Ascending aorta (tissue), 2 donors: ENCODE measurements at regions not wholly inside any gene's neighbourhood (a gene's known extent, or its start where the extent isn't known, plus 50 kb on each side); places are given as distances from the start of the nearest gene placed in this dataset.

Source experiments
- DNase-seq, 2 donors: peaks; one replicate each; pipeline ENCODE4 v3.0.0-alpha.2; 2019; ENCODE audit warnings: low spot score in 2 of 2
- H3K27ac ChIP-seq, 2 donors: fragments of 200-600 bp; sonication (generic); one replicate each; pipeline ENCODE4 v1.5.1; 2016 to 2017; ENCODE audit warnings: mild to moderate bottlenecking in 1 of 2
- H3K27me3 ChIP-seq: fragments of 200-600 bp; sonication (generic); one replicate; pipeline ENCODE4 v1.5.1; 2017
- H3K36me3 ChIP-seq, 2 donors: fragments of 200-600 bp; sonication (generic); one replicate each; pipeline ENCODE4 v1.5.1; 2016
- H3K4me1 ChIP-seq, 2 donors: fragments of 200-600 bp; sonication (generic); one replicate each; pipeline ENCODE4 v1.5.1; 2016 to 2017; ENCODE audit warnings: mild to moderate bottlenecking in 1 of 2
- H3K4me3 ChIP-seq, 2 donors: fragments of 200-600 bp; sonication (generic); one replicate each; pipeline ENCODE4 v1.5.1; 2016 to 2017; ENCODE audit warnings: mild to moderate bottlenecking in 1 of 2
- H3K9me3 ChIP-seq, 2 donors: fragments of 200-600 bp; sonication (generic); one replicate each; pipeline ENCODE4 v1.5.1; 2016
- CTCF ChIP-seq, 3 experiments: fragments of 200-600 bp in 2 of 3; fragments of 450-650 bp in 1 of 3; sonication (generic) in 2 of 3; IDR thresholded peaks; one replicate each; pipeline ENCODE4 v1.5.1; 2016 to 2019; ENCODE audit warnings: antibody characterized with exemption in 3 of 3, mild to moderate bottlenecking in 1 of 3, moderate library complexity in 1 of 3
- intact Hi-C: fragments of 100-400 bp; cut with DNase I; formaldehyde crosslinking; loops from one replicate; pipeline ENCODE4 v1.15.1; 2023

GRCh38 chr7:70942791-70943190 lies 189.2 kb upstream of the GALNT17 start:
- TF ChIP-seq CTCF (IDR thresholded peaks at IDR 0.05): no peak
- intact Hi-C loops: no loop called here
- Histone ChIP-seq H3K9me3 (no peaks in the 10 kb centered on the region), H3K27me3 (no peaks in the 10 kb centered on the region), H3K4me3 (no peak overlapping the region), H3K4me1 (no peaks in the 10 kb centered on the region), H3K27ac (no peak overlapping the region), H3K36me3 (no peaks in the 10 kb centered on the region)
- no peak for DNase-seq

GRCh38 chr7:70944516-70944915 lies 187.4 kb upstream of the GALNT17 start:
- no peaks in the 10 kb centered on the region for H3K9me3 ChIP-seq
- DNase-seq: no peak
- no peaks in the 10 kb centered on the region for H3K27me3 ChIP-seq
- H3K4me3 ChIP-seq: no peak overlapping the region
- intact Hi-C loops: no loop called here
- no peak overlapping the region for H3K27ac ChIP-seq
- no peak for TF ChIP-seq CTCF (IDR thresholded peaks at IDR 0.05)
- H3K36me3 ChIP-seq: no peaks in the 10 kb centered on the region
- H3K4me1 ChIP-seq: no peaks in the 10 kb centered on the region

- no peaks in the 10 kb centered on the region for H3K27me3 ChIP-seq
- H3K9me3 ChIP-seq: no peaks in the 10 kb centered on the region
- no peak for DNase-seq
- H3K36me3 ChIP-seq: no peaks in the 10 kb centered on the region
- H3K4me1 ChIP-seq: no peaks in the 10 kb centered on the region
- no peak for TF ChIP-seq CTCF (IDR thresholded peaks at IDR 0.05)
- H3K27ac ChIP-seq: no peak overlapping the region
- intact Hi-C loops: no loop called here
- no peak overlapping the region for H3K4me3 ChIP-seq
Observed at GRCh38 chr7:70947181-70947580, 184.8 kb upstream of the GALNT17 start.

- Histone ChIP-seq H3K4me1 (no peaks in the 10 kb centered on the region), H3K27ac (no peak overlapping the region), H3K4me3 (no peak overlapping the region), H3K9me3 (no peaks in the 10 kb centered on the region), H3K27me3 (no peaks in the 10 kb centered on the region), H3K36me3 (no peaks in the 10 kb centered on the region)
- TF ChIP-seq CTCF (IDR thresholded peaks at IDR 0.05): no peak
- DNase-seq: no peak
- intact Hi-C loops: no loop called here
Observed at GRCh38 chr7:70949862-70950261, 182.1 kb upstream of the GALNT17 start.

- Histone ChIP-seq H3K9me3 (no peaks in the 10 kb centered on the region), H3K27ac (no peak overlapping the region), H3K4me3 (no peak overlapping the region), H3K36me3 (no peaks in the 10 kb centered on the region), H3K27me3 (no peaks in the 10 kb centered on the region), H3K4me1 (no peaks in the 10 kb centered on the region)
- no peak for TF ChIP-seq CTCF (IDR thresholded peaks at IDR 0.05)
- intact Hi-C loops: no loop called here
- no peak for DNase-seq
Observed at GRCh38 chr7:70951271-70951962, 180.5 kb upstream of the GALNT17 start.

GRCh38 chr7:70952311-70952710 lies 179.6 kb upstream of the GALNT17 start:
- no peak for TF ChIP-seq CTCF (IDR thresholded peaks at IDR 0.05)
- intact Hi-C loops: no loop called here
- H3K9me3 ChIP-seq: no peaks in the 10 kb centered on the region
- no peaks in the 10 kb centered on the region for H3K36me3 ChIP-seq
- H3K4me1 ChIP-seq: no peaks in the 10 kb centered on the region
- DNase-seq: no peak
- no peaks in the 10 kb centered on the region for H3K27me3 ChIP-seq
- no peak overlapping the region for H3K4me3 ChIP-seq
- H3K27ac ChIP-seq: no peak overlapping the region
